ENCODE measurements at regions not wholly inside any gene's neighbourhood (a gene's known extent, or its start where the extent isn't known, plus 50 kb on each side); places are given as distances from the start of the nearest gene placed in this dataset.

DNA sequence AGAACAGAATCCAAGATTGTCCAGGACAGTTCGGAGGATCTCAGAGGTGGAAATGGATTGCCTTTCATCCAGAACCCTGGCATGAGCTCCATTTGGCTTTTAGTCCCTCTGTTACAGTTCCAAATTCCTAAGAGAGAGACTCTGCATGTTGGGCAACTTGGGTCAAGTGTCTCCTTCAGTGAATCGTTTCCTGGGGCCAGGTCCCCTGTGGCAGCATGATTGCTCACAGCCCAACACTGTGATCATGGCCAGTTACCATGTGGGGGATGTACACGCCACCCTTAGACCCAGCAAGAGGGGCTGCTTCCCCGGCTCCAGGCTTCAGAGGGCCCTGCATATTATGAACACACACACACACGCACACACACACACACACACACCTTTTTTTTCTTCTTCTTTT is 118.6 kb upstream of the GLI2 start:
- DNase-seq = no peak

DNA sequence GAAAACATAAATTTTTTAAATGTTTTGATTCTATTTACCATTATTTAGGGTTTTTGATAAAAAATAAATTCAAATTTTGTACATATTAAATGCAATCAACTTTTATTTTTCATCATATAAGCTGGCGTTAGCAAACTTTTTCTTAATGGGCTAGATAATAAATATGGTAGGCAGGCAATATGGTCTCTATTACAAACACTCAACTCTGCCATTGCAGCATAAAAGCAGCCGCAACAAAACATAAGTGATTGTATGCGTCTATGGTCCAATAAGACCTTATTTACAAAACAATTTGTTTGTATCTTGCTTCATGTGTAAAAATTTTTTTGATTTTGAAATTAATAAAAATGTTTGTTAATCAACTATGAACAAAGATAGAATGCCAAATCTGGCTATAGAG is 116.8 kb upstream of the GLI2 start:
- DNase-seq = no peak

DNA sequence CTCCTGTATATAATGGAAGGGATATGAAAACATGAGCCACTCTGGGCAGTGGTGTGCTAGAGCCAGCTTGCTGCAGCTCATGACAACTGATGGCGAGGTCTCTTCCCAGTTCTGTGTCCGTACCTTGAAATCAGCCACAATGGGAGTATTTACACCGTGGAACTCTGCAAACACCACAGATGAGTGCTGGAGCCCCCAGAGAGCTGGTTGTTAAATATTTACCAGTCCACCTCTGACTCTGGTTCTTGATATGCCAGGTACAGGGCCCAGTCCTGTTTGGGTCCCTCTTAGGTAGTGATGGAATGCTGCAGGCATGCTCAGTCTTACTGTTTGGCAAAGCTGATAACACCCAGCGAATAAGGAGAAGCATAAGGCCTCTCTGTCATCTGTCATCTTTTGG is 116.1 kb upstream of the GLI2 start:
- no peak for DNase-seq

DNA sequence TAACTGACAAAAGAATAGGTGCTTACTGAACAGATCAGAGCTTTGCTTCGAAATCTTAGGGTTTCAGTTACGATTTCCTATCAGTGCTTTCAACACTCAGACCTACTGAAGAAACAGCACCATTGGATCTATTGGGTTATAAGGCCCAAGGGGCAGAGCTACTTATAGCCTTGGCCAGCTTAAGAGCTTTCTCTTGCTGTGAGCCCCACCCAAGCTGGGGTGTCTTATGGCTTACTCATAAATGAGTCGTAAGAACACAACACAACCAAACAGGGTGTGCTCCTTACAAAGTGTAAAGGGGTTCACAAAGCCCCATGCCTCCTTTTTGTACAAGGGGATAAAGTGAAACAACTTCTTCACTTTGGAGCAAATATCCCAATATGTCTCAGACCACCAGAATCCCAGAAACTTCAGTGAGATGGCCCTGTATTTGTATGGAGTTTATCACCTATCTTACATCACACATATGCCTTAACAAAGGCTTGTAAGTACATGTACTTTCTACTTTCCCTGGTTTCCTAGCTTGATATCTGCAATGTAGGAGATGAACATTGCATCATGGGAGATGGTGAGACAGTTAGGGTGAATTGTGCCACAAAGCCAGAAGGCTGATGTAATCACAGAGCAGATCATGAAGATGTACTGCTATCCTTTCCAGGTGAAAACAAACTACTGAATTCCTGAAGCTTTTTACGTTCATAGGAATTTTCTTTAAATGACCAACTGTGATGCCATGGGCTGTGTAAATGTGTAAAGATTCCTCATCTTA is 115.5 kb upstream of the GLI2 start:
- DNase-seq = no peak

DNA sequence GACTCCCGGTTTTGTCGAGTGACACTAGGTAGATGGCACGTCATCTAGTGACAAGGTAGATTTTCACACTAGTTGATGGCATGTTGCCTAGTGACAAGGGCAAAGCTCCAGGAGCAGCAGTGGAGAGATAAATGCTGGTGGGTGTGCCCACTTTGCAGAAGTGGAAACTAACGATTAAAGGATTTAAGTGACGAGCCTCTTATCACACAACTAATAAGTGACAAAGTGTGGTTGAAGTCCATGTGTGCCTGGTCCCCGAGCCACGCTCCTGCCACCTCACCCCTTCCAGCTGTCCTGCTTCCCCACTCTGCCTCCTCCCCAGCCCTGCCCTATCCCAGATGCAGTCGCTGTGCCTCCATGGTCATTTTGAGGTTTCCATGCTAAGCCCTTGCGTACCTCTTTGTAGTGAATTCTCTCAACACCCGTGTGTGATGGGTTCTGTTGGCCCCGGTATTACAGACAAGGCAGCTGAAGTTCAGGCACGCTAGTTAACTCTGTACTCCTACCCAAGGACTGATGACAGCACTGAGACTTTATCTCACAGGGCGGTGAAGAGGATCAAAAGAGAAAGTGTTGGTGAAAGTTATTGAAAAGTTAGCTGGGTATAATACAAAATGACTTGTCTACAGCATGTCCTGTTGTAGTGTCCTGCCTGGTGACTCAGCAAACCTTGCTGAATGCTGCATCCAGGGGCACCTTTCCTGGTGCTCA is 113.4 kb upstream of the GLI2 start:
- no peak for DNase-seq

- no peak for DNase-seq
Observed at GRCh38 chr2:120622886-120623753, 112.5 kb upstream of the GLI2 start.

DNA sequence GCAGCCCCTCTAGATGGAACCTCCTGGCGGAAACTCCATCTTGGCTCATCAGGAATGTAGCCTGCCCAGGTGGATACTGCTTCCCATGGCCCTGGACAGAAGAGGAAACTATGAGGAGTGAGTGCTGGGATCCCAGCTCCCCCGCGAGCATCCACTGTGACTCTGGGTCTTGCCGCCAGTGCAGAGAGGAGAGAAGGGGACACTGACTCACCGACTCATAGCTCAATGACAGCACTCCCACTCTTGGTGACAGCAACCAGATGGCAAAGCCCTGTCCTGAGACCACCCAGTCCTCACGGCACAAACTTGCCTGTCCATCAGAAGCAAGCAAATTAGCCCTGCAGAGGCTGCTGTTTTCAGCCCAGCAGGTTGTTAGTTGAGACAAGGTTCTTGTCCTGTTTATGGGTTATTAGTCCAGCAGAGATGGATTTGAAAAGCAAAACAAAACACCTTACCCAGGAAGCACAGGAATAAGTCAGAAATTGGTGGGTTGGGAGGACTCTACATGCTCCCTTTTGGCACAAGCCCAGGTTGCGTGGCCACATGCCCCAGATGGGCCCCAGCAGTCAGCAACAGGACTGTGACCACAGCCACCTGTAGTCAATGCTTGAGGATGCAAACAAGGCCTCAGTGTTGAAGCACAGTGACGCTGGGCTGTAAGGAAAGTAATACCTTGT is 111.5 kb upstream of the GLI2 start:
- no peak for DNase-seq

GRCh38 chr2:120624738-120625446 is 110.8 kb upstream of the GLI2 start:
- DNase-seq = no peak

GRCh38 chr2:120625865-120626560 is 109.7 kb upstream of the GLI2 start:
- no peak for DNase-seq

DNA sequence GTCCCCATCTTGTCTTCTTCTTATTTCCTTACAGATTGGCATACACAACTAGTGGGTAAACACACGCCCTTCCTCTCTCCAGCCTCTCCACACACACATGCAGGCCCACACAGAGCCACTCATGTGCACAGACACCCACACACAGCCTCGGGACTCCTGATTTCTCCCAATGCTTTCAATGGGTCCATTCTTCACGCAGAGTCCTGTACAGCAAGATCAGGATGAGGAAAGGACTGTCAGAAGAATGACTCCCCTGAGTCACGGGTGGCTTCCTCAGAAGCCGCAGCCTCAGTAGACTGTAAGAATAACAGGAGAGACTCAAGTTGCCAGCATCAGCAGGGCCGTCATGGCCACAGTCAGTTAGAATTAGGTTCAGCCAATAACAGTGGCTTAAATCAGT is 109.1 kb upstream of the GLI2 start:
- DNase-seq = no peak

- DNase-seq = no peak
Observed at GRCh38 chr2:120628248-120628647, 107.4 kb upstream of the GLI2 start.

DNA sequence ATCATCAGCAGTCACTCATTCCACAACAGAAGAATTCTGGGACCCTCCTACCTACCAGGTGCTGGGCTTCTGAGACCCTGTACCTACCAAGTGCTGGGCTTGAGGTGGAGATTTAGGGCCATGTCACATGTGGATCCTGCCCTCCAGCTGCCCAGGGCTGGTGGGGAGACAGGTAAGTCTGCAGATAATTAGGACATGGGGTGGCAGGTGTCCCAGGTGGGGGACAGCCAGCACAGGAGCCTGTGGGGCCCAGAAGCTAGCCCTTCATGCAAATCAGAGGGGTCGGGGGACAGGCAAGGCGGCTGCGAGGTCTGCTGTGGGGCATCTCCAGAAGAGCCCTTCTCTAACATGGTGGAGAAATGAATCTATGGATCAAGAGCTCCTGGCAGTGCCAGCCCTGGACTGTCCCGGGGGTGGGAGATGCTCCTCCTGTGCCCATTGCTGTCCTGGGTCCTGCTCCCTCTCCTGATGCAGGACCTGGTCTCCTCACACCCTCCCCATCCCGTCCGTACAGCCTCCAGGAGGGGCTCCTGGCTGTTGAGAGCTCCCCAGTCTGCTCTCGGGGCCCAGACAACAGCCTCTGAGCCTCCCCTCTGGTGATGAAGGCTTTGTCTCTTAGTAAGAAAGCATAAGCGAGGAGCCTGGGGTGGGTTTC is 106.3 kb upstream of the GLI2 start:
- no peak for DNase-seq

DNA sequence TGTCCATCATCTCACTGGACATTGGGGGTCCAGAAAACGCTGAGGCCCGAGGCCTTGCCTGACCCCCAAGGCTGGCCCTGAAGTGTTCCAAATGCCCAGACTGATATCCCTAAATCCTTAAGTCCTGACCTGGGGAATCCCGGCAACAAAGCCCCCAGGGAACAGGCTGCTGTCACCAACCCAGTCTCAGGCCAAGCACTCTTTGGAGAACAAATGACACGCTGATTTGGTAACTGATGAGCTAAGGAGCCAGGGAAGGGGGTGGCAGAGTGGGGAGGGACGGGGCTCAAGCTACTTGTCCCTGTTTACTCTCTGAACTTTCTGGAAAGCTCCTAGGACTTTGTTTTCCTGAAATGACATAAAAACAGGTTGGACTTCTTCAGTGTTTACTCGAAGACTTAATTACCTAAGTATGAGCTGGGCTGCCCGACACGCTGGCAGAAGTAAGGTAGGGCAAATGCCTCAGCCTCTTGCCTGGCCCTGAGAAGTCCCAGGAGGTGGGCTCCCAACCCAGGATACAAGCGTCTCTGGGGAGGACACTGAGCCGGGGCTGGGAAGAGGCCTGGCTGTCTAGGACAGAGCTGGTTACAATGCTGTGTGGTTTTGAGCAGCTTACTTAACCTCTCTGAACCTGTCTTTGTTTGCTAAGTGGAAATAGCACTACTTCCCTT is 105.5 kb upstream of the GLI2 start:
- DNase-seq = no peak

GRCh38 chr2:120631236-120631635 is 104.4 kb upstream of the GLI2 start:
- DNase-seq = no peak

DNA sequence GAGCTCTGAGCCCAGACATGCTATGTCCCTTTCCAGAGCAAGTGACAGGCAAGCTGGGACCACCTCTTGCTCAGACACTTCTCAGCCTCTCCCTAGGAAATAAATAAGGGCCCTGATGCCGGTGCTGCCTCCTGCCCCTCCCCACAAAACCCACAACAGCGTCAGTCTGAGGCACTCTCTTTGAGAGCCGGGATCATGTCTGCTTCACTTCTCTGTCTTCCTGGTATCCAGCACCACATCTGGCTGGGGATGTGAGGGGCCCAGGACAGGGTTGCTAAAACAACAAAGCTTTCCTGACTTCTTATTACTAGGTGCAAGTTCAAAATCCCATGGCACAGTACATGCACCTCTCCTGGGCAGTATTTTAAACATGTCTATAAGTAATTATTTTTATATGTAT is 103.9 kb upstream of the GLI2 start:
- DNase-seq = no peak

DNA sequence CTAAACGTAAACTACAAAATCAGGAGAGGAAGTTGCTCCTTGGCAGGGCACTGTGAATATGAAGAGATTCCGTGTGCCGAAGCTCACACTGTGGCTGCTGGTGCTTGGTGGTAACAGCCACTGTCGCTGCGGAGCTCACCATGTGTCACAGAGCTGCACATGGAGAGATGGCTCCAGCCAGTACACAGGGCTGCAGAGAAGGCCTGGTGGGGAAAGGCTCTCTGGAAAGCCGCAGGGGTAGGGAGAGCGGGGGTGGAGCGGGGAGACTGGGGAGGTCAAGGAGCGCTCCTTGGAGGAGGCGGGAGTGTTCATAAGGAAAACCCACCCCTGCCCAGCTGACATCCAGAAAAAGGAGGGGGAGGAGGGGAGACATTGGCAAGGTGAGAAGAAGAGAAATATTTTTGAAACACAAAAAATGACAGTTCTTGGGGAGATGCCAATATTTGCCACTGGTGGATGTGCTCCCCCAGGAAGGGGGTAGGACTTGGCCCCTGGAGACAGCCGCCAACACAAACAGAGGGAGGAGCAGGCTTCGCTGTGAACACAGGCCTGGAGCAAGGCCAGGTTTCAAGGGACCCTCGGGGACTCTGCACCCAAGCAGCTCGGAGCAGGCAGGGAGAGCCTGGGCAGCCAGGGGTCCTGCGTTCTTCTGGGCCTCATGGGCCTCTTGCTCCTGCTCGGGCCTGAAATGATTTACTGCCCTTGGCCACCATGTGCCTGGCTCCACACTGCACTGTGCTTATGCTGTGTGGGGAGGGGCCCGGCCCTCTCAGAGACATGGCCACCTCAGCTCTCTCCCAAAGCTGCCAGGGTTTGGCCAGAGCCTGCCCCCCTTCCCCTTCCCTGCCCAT is 102.6 kb upstream of the GLI2 start:
- no peak for DNase-seq

DNA sequence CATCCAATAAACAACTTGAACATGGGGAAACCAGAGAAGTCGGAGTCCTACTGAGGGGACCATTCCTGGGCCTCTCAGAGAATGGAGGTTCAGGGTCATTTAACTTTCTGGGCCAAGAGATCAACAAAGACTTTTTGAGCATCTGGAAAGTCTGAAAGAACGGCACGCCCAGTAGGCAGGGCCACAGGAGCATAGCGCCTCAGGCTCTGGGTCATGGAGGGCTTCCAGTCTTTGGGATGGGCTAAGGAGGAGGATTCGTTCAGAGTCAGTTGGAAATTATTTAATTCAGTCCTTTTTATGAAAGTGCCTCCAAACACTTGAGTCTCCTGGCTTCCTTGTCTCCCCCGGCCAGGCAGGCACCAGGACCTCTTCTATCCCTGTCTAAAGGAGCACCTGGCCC is 101.1 kb upstream of the GLI2 start:
- no peak for DNase-seq

- no peak for DNase-seq
Observed at GRCh38 chr2:120635146-120635545, 100.5 kb upstream of the GLI2 start.

DNA sequence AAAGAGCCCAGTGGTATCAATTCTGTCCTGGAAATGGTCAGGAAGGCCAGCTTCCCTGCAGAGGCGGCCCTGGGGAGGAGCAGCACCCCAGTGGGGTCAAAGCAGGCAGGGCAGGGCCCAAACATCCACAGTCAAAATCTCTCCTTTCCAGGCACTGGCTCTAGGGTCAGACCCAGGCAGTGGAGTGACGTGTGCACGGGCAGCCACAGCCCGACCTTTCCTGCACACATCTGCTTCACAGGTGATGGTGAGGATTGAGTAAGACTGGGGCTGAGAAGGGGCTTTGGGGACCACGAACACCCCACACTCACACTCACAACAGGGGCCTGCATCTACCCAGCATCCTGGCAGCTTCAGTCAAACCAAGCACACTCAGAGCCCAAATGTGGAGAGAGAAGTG is 97.8 kb upstream of the GLI2 start:
- no peak for DNase-seq

DNA sequence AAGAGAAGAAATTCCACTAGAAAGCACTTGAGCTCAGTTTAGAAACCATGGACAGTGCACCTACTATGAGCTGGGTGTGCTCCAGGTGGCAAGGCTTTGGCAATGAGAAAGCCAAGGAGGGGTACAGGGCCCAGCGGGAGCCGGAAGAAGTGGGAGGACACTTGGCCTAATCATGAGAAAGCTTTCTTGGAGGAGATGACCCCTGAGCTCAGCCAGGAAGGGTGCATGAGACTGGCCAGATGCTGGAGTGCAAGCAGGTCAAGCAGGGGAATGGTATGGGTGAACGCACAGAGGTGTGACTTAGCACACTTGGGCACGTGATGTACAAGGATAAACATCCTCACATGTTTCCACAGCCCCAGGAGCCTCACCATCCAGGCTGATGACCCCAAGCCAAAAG is 97.2 kb upstream of the GLI2 start:
- no peak for DNase-seq
